Aorta (tissue), 5 donors: ENCODE measurements at regions not wholly inside any gene's neighbourhood (a gene's known extent, or its start where the extent isn't known, plus 50 kb on each side); places are given as distances from the start of the nearest gene placed in this dataset.
A peak's percentile ranks its signal among the peaks of the same experiment; 100 is the strongest.

Experiments
- ATAC-seq: fragments of 200-7000 bp; cut with Tn5 transposase; one replicate; pipeline ENCODE4 v1.9.1; 2022; ENCODE audit warnings: moderate library complexity; ENCODE audit not compliant: low FRiP score
- DNase-seq, 2 donors: peaks; one replicate each; pipeline ENCODE4 v3.0.0-alpha.2; 2020
- H3K27ac ChIP-seq, 2 donors: one replicate each; pipeline ENCODE4 v1.5.1; 2013; ENCODE audit warnings: low read length in 2 of 2, mild to moderate bottlenecking in 2 of 2, moderate library complexity in 2 of 2, control low read depth in 1 of 2, inconsistent platforms in 1 of 2, low read depth in 1 of 2
- H3K27me3 ChIP-seq, 2 donors: one replicate each; pipeline ENCODE4 v1.6.1; 2013; ENCODE audit warnings: control low read depth in 1 of 2, low read length in 1 of 2, mild to moderate bottlenecking in 1 of 2, moderate library complexity in 1 of 2; ENCODE audit not compliant: insufficient read depth in 2 of 2, control insufficient read depth in 1 of 2
- H3K36me3 ChIP-seq, 2 donors: one replicate each; pipeline ENCODE4 v1.6.1; 2013; ENCODE audit warnings: control low read depth in 1 of 2, low read length in 1 of 2, mild to moderate bottlenecking in 1 of 2; ENCODE audit not compliant: insufficient read depth in 2 of 2, control insufficient read depth in 1 of 2
- H3K4me1 ChIP-seq, 2 donors: one replicate each; pipeline ENCODE4 v1.6.1; 2013; ENCODE audit warnings: low read length in 2 of 2, control low read depth in 1 of 2, mild to moderate bottlenecking in 1 of 2, moderate library complexity in 1 of 2; ENCODE audit not compliant: insufficient read depth in 2 of 2, control insufficient read depth in 1 of 2
- H3K4me3 ChIP-seq, 2 donors: one replicate each; pipeline ENCODE4 v1.5.1; 2013; ENCODE audit warnings: low read length in 2 of 2, control low read depth in 1 of 2, mild to moderate bottlenecking in 1 of 2
- H3K9me3 ChIP-seq: one replicate; pipeline ENCODE4 v1.6.1; 2013; ENCODE audit warnings: mild to moderate bottlenecking, low read length; ENCODE audit not compliant: control insufficient read depth
- WGBS, 2 donors: extraction: QIAGEN DNeasy Blood & Tissue Kit; methylation state at CpG; one replicate each; pipeline ENCODE4 v1.1.7; 2013; 5-methylcytosine and 5-hydroxymethylcytosine counted together
- intact Hi-C, 2 donors: fragments of 100-400 bp; cut with DNase I; formaldehyde crosslinking; loops; one replicate each; pipeline versions ENCODE4 v1.14.2 to v1.15.0; 2022
- donor health status: healthy with polysubstance abuse.
- donor health status: Bipolar disorder and iron deficiency.
- donor health status: DM: no; HTN: no; CAD: no.
- donor health status: DM: no; HTN: no; CAD: no.
- donor health status: DM: yes; HTN: yes; CAD: no.

GRCh38 chr10:70952921-70953320 lies 64.6 kb upstream of the PCBD1 start:
- WGBS, 2 donors: 87 to 93% methylated on average over 5 of the region's 5 CpGs
- no peak for DNase-seq

GRCh38 chr10:70954381-70955176 lies 66.2 kb upstream of the PCBD1 start:
- no peaks in the 10 kb centered on the region for H3K27me3 ChIP-seq
- no peak overlapping the region for H3K4me3 ChIP-seq
- H3K4me1 ChIP-seq: no peaks in the 10 kb centered on the region
- H3K9me3 ChIP-seq: no peaks in the 10 kb centered on the region
- intact Hi-C loops: no loop called here
- no peak for ATAC-seq
- H3K27ac ChIP-seq: no peak overlapping the region
- no peaks in the 10 kb centered on the region for H3K36me3 ChIP-seq
- peak in 1 of 2 donors; percentile 12 for DNase-seq
- 85 to 88% methylated on average over 13 of the region's 13 CpGs for WGBS, 2 donors

More at GRCh38 chr10:70952921-70953320, 64.6 kb upstream of the PCBD1 start:
- no peaks in the 10 kb centered on the region for H3K27me3 ChIP-seq
- ATAC-seq: no peak
- H3K4me1 ChIP-seq: no peaks in the 10 kb centered on the region
- H3K4me3 ChIP-seq: no peak overlapping the region
- no peaks in the 10 kb centered on the region for H3K9me3 ChIP-seq
- intact Hi-C loops: no loop called here
- H3K36me3 ChIP-seq: no peaks in the 10 kb centered on the region
- no peak overlapping the region for H3K27ac ChIP-seq

- intact Hi-C loops: no loop called here
- H3K27ac ChIP-seq: no peak overlapping the region
Observed at GRCh38 chr10:70956029-70956759, 67.8 kb upstream of the PCBD1 start.

GRCh38 chr10:70958396-70958795 lies 70.0 kb upstream of the PCBD1 start:
- DNase-seq: no peak
- WGBS, 2 donors: 87 to 91% methylated on average over 3 of the region's 3 CpGs
- intact Hi-C loops: no loop called here
- H3K4me3 ChIP-seq: no peak overlapping the region
- H3K4me1 ChIP-seq: no peaks in the 10 kb centered on the region
- H3K27me3 ChIP-seq: no peaks in the 10 kb centered on the region
- H3K36me3 ChIP-seq: no peaks in the 10 kb centered on the region
- no peak overlapping the region for H3K27ac ChIP-seq
- no peak for ATAC-seq
- H3K9me3 ChIP-seq: no peaks in the 10 kb centered on the region

More at GRCh38 chr10:70956029-70956759, 67.8 kb upstream of the PCBD1 start:
- peak; percentile 49 for ATAC-seq
- H3K4me1 ChIP-seq: no peaks in the 10 kb centered on the region
- 63 to 65% methylated on average over 7 of the region's 7 CpGs for WGBS, 2 donors
- no peak overlapping the region for H3K4me3 ChIP-seq
- H3K9me3 ChIP-seq: no peaks in the 10 kb centered on the region
- H3K27me3 ChIP-seq: no peaks in the 10 kb centered on the region
- no peaks in the 10 kb centered on the region for H3K36me3 ChIP-seq
- DNase-seq: peak in 1 of 2 donors; percentile 56

- Histone ChIP-seq H3K36me3 (no peaks in the 10 kb centered on the region), H3K9me3 (no peaks in the 10 kb centered on the region), H3K4me3 (no peak overlapping the region), H3K4me1 (no peaks in the 10 kb centered on the region), H3K27me3 (no peaks in the 10 kb centered on the region), H3K27ac (no peak overlapping the region)
- ATAC-seq (no peak), DNase-seq (no peak)
- 96 to 99% methylated on average over 2 of the region's 2 CpGs for WGBS, 2 donors
- intact Hi-C loops: no loop called here
Observed at GRCh38 chr10:70960316-70960715, 72.0 kb upstream of the PCBD1 start.

- Histone ChIP-seq H3K27ac (no peak overlapping the region), H3K4me3 (no peak overlapping the region), H3K36me3 (no peaks in the 10 kb centered on the region), H3K27me3 (no peaks in the 10 kb centered on the region), H3K9me3 (no peaks in the 10 kb centered on the region), H3K4me1 (no peaks in the 10 kb centered on the region)
- DNase-seq (peak in 1 of 2 donors; percentile 42), ATAC-seq (no peak)
- intact Hi-C loops: no loop called here
- 80 to 91% methylated on average over 9 of the region's 9 CpGs for WGBS, 2 donors
Observed at GRCh38 chr10:70960783-70961570, 72.6 kb upstream of the PCBD1 start.

GRCh38 chr10:70962686-70963085 lies 74.3 kb upstream of the PCBD1 start:
- WGBS, 2 donors: 83 to 90% methylated on average over 4 of the region's 4 CpGs
- ATAC-seq (no peak), DNase-seq (peak in 1 of 2 donors; percentile 27)

GRCh38 chr10:70963271-70963670 lies 74.9 kb upstream of the PCBD1 start:
- H3K36me3 ChIP-seq: no peaks in the 10 kb centered on the region
- intact Hi-C loops: no loop called here
- peak in 1 of 2 donors; percentile 41 for DNase-seq
- H3K27me3 ChIP-seq: no peaks in the 10 kb centered on the region
- ATAC-seq: no peak
- no peaks in the 10 kb centered on the region for H3K9me3 ChIP-seq
- no peak overlapping the region for H3K27ac ChIP-seq
- H3K4me3 ChIP-seq: no peak overlapping the region
- no peaks in the 10 kb centered on the region for H3K4me1 ChIP-seq
- WGBS, 2 donors: 84 to 90% methylated on average over 14 of the region's 14 CpGs

More at GRCh38 chr10:70962686-70963085, 74.3 kb upstream of the PCBD1 start:
- intact Hi-C loops: no loop called here
- H3K4me3 ChIP-seq: no peak overlapping the region
- no peaks in the 10 kb centered on the region for H3K9me3 ChIP-seq
- H3K27ac ChIP-seq: no peak overlapping the region
- no peaks in the 10 kb centered on the region for H3K4me1 ChIP-seq
- H3K27me3 ChIP-seq: no peaks in the 10 kb centered on the region
- H3K36me3 ChIP-seq: no peaks in the 10 kb centered on the region
